GM23338 (cell line): ENCODE measurements at regions not wholly inside any gene's neighbourhood (a gene's known extent, or its start where the extent isn't known, plus 50 kb on each side); places are given as distances from the start of the nearest gene placed in this dataset.
"Not testable (repeated sequence)": the region's sequence is repeated elsewhere in the genome, so short reads cannot be mapped to it uniquely, and the experiment has no call there.

Source experiments
- ATAC-seq: fragments of 200-7000 bp; cut with Tn5 transposase; 3 replicates; pipeline ENCODE4 v1.9.1; 2020
- DNase-seq: peaks from one replicate; pipeline ENCODE4 v3.0.0-alpha.2; 2015; ENCODE audit warnings: low spot score
- H2AFZ ChIP-seq: fragments of 200-600 bp; sonication (generic); 2 replicates; pipeline ENCODE4 v1.8.0; 2016; ENCODE audit warnings: antibody characterized with exemption, mild to moderate bottlenecking, moderate library complexity
- H3F3A ChIP-seq: fragments of 200-600 bp; sonication (generic); replicated peaks from 2 replicates; pipeline ENCODE4 v1.8.0; 2017; ENCODE audit warnings: antibody characterized with exemption, mixed run types, low read depth
- H3K27ac ChIP-seq: fragments of 200-600 bp; sonication (generic); 2 replicates; pipeline ENCODE4 v1.6.1; 2016; ENCODE audit warnings: low read depth
- H3K27me3 ChIP-seq: fragments of 200-600 bp; sonication (generic); 2 replicates; pipeline ENCODE4 v1.8.0; 2016; ENCODE audit warnings: mild to moderate bottlenecking, mixed run types, moderate library complexity; ENCODE audit not compliant: insufficient read depth
- H3K36me3 ChIP-seq: fragments of 200-600 bp; sonication (generic); 2 replicates; pipeline ENCODE4 v1.8.0; 2016; ENCODE audit warnings: mild to moderate bottlenecking; ENCODE audit not compliant: insufficient read depth
- H3K4me1 ChIP-seq: fragments of 200-600 bp; sonication (generic); 2 replicates; pipeline ENCODE4 v1.8.0; 2016; ENCODE audit warnings: mild to moderate bottlenecking, moderate library complexity; ENCODE audit not compliant: insufficient read depth
- H3K4me2 ChIP-seq: fragments of 200-600 bp; sonication (generic); 2 replicates; pipeline ENCODE4 v1.7.1; 2017; ENCODE audit warnings: mixed run types
- H3K4me3 ChIP-seq: fragments of 200-600 bp; sonication (generic); 2 replicates; pipeline ENCODE4 v1.6.1; 2016; ENCODE audit warnings: mixed run types
- H3K79me2 ChIP-seq: fragments of 200-600 bp; sonication (generic); replicated peaks from 2 replicates; pipeline ENCODE4 v1.8.0; 2017; ENCODE audit warnings: mild to moderate bottlenecking; ENCODE audit not compliant: insufficient read depth
- H3K9me2 ChIP-seq: fragments of 200-600 bp; sonication (generic); 2 replicates; pipeline ENCODE4 v1.8.0; 2017; ENCODE audit not compliant: insufficient read depth
- H4K20me1 ChIP-seq: fragments of 200-600 bp; sonication (generic); replicated peaks from 2 replicates; pipeline ENCODE4 v1.8.0; 2017; ENCODE audit warnings: mild to moderate bottlenecking; ENCODE audit not compliant: insufficient read depth
- H3K27ac Mint-ChIP-seq: 2 replicates; pipeline ENCODE4 v1.8.0; 2020; ENCODE audit warnings: inconsistent platforms, mild to moderate bottlenecking, moderate library complexity, mixed read lengths
- H3K27me3 Mint-ChIP-seq: 3 replicates; pipeline ENCODE4 v1.8.0; 2022; ENCODE audit warnings: low read depth, mild to moderate bottlenecking, moderate library complexity, mixed read lengths, inconsistent platforms; ENCODE audit not compliant: insufficient read depth, poor library complexity
- H3K36me3 Mint-ChIP-seq: 3 replicates; pipeline ENCODE4 v1.8.0; 2021; ENCODE audit warnings: low read depth, mild to moderate bottlenecking, inconsistent platforms, moderate library complexity, mixed read lengths
- H3K4me1 Mint-ChIP-seq: 3 replicates; pipeline ENCODE4 v1.8.0; 2020; ENCODE audit warnings: mild to moderate bottlenecking, inconsistent platforms, mixed read lengths
- H3K4me3 Mint-ChIP-seq: 3 replicates; pipeline ENCODE4 v1.8.0; 2021; ENCODE audit warnings: moderate library complexity, mild to moderate bottlenecking, inconsistent platforms, mixed read lengths
- H3K9me3 Mint-ChIP-seq: 3 replicates; pipeline ENCODE4 v1.8.0; 2020; ENCODE audit warnings: moderate library complexity, mild to moderate bottlenecking, inconsistent platforms, mixed read lengths
- CREB1 ChIP-seq: fragments of 250-450 bp; sonication (Bioruptor Pico); IDR thresholded peaks from 2 replicates; pipeline ENCODE4 v1.5.0; 2020; ENCODE audit warnings: low read depth, mild to moderate bottlenecking, moderate library complexity
- JUNB ChIP-seq: IDR thresholded peaks from one replicate; pipeline ENCODE4 v1.6.1; 2016; ENCODE audit warnings: antibody characterized with exemption; ENCODE audit not compliant: unreplicated experiment
- NANOG ChIP-seq: IDR thresholded peaks from 2 replicates; pipeline ENCODE4 v1.6.1; 2016; ENCODE audit warnings: antibody characterized with exemption, borderline replicate concordance
- POLR2AphosphoS5 ChIP-seq: IDR thresholded peaks from 2 replicates; pipeline ENCODE4 v1.6.1; 2016; ENCODE audit warnings: antibody characterized with exemption, low read depth
- STAT1 ChIP-seq: IDR thresholded peaks from one replicate; pipeline ENCODE4 v1.6.1; 2016; ENCODE audit warnings: antibody characterized with exemption; ENCODE audit not compliant: unreplicated experiment
- ZNF114 ChIP-seq: fragments of 250-450 bp; sonication (Bioruptor Pico); IDR thresholded peaks from 2 replicates; pipeline ENCODE4 v1.5.0; 2020; ENCODE audit warnings: mild to moderate bottlenecking, moderate library complexity
- ZNF331 ChIP-seq: fragments of 250-450 bp; sonication (Bioruptor Pico); IDR thresholded peaks from 2 replicates; pipeline ENCODE4 v1.5.0; 2020; ENCODE audit warnings: low read depth, mild to moderate bottlenecking, moderate library complexity
- TF ChIP-seq, protein P1 (sequence below): IDR thresholded peaks from one replicate; pipeline ENCODE4 v1.6.1; 2018; ENCODE audit warnings: antibody characterized with exemption; ENCODE audit not compliant: unreplicated experiment
- TF ChIP-seq, protein P2 (sequence below): IDR thresholded peaks from 2 replicates; pipeline ENCODE4 v1.6.1; 2016; ENCODE audit warnings: antibody characterized with exemption
- TF ChIP-seq, protein P3 (sequence below): fragments of 250-450 bp; sonication (Bioruptor Pico); IDR thresholded peaks from 2 replicates; pipeline ENCODE4 v1.5.0; 2020; ENCODE audit warnings: mild to moderate bottlenecking, moderate library complexity

DNA sequence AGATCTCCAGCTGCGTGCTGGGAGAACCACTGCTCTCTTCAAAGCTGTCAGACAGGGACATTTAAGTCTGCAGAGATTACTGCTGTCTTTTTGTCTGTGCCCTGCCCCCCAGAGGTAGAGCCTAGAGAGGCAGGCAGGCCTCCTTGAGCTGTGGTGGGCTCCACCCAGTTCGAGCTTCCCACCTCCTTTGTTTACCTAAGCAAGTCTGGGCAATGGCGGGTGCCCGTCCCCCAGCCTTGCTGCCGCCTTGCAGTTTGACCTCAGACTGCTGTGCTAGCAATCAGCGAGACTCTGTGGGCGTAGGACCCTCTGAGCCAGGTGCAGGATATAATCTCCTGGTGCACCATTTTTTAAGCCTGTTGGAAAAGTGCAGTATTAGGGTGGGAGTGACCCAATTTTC lies 128.6 kb downstream of the ACTR3 start:
- not testable (repeated sequence) for H3K4me3 Mint-ChIP-seq, H3K27ac ChIP-seq, H3K36me3 ChIP-seq, H3K4me1 Mint-ChIP-seq, H3K4me3 ChIP-seq, H3K27ac Mint-ChIP-seq, H2AFZ ChIP-seq, H3K27me3 ChIP-seq, H3F3A ChIP-seq, H3K27me3 Mint-ChIP-seq, DNase-seq, ATAC-seq, H3K4me1 ChIP-seq, H4K20me1 ChIP-seq, H3K79me2 ChIP-seq, H3K9me2 ChIP-seq, H3K4me2 ChIP-seq
- peaks cover 12% of the 10 kb centered on the region; the same call in 2 of the 3 replicates for H3K36me3 Mint-ChIP-seq
- peaks cover 52% of the 10 kb centered on the region for H3K9me3 Mint-ChIP-seq

DNA sequence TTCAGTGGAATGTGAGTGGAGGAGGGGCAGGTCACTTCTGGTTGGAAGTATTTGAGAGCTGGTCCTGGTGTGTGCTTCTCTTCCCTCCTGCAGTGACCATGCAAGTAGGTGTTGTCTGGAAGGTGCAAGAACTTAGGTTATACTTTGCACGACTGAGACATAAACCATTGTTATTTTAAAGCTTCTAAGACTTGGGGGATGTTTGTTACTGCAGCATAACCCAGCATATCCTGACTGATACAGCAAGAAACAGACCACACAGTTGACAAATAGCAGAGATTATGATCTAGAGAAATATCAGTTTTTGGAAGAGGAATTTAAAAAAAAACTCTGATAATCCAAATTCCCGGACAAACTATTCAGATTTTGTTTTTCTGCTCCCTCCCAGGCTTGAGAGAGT lies 130.8 kb downstream of the ACTR3 start:
- no peak overlapping the region for H3K4me3 ChIP-seq
- H3F3A ChIP-seq: no peaks in the 10 kb centered on the region
- H2AFZ ChIP-seq: no peak overlapping the region
- no peak for ATAC-seq
- no peaks in the 10 kb centered on the region for H3K4me1 ChIP-seq
- no peak overlapping the region for H3K4me2 ChIP-seq
- no peaks in the 10 kb centered on the region for H3K9me2 ChIP-seq
- DNase-seq: no peak
- H3K79me2 ChIP-seq: no peaks in the 10 kb centered on the region
- no peak overlapping the region for H3K27ac ChIP-seq
- no peaks in the 10 kb centered on the region for H4K20me1 ChIP-seq
- no peaks in the 10 kb centered on the region for H3K4me1 Mint-ChIP-seq
- no peak overlapping the region for H3K27ac Mint-ChIP-seq
- TF ChIP-seq NANOG (no peak), JUNB (no peak), ZNF114 (CRISPR knock-in tag) (no peak), CREB1 (CRISPR knock-in tag) (no peak), POLR2AphosphoS5 (no peak), STAT1 (no peak), ZNF331 (CRISPR knock-in tag) (no peak)
- TF ChIP-seq, protein P1, sequence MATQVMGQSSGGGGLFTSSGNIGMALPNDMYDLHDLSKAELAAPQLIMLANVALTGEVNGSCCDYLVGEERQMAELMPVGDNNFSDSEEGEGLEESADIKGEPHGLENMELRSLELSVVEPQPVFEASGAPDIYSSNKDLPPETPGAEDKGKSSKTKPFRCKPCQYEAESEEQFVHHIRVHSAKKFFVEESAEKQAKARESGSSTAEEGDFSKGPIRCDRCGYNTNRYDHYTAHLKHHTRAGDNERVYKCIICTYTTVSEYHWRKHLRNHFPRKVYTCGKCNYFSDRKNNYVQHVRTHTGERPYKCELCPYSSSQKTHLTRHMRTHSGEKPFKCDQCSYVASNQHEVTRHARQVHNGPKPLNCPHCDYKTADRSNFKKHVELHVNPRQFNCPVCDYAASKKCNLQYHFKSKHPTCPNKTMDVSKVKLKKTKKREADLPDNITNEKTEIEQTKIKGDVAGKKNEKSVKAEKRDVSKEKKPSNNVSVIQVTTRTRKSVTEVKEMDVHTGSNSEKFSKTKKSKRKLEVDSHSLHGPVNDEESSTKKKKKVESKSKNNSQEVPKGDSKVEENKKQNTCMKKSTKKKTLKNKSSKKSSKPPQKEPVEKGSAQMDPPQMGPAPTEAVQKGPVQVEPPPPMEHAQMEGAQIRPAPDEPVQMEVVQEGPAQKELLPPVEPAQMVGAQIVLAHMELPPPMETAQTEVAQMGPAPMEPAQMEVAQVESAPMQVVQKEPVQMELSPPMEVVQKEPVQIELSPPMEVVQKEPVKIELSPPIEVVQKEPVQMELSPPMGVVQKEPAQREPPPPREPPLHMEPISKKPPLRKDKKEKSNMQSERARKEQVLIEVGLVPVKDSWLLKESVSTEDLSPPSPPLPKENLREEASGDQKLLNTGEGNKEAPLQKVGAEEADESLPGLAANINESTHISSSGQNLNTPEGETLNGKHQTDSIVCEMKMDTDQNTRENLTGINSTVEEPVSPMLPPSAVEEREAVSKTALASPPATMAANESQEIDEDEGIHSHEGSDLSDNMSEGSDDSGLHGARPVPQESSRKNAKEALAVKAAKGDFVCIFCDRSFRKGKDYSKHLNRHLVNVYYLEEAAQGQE: no peak
- TF ChIP-seq, protein P2, sequence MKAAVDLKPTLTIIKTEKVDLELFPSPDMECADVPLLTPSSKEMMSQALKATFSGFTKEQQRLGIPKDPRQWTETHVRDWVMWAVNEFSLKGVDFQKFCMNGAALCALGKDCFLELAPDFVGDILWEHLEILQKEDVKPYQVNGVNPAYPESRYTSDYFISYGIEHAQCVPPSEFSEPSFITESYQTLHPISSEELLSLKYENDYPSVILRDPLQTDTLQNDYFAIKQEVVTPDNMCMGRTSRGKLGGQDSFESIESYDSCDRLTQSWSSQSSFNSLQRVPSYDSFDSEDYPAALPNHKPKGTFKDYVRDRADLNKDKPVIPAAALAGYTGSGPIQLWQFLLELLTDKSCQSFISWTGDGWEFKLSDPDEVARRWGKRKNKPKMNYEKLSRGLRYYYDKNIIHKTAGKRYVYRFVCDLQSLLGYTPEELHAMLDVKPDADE: no peak
- TF ChIP-seq, protein P3, sequence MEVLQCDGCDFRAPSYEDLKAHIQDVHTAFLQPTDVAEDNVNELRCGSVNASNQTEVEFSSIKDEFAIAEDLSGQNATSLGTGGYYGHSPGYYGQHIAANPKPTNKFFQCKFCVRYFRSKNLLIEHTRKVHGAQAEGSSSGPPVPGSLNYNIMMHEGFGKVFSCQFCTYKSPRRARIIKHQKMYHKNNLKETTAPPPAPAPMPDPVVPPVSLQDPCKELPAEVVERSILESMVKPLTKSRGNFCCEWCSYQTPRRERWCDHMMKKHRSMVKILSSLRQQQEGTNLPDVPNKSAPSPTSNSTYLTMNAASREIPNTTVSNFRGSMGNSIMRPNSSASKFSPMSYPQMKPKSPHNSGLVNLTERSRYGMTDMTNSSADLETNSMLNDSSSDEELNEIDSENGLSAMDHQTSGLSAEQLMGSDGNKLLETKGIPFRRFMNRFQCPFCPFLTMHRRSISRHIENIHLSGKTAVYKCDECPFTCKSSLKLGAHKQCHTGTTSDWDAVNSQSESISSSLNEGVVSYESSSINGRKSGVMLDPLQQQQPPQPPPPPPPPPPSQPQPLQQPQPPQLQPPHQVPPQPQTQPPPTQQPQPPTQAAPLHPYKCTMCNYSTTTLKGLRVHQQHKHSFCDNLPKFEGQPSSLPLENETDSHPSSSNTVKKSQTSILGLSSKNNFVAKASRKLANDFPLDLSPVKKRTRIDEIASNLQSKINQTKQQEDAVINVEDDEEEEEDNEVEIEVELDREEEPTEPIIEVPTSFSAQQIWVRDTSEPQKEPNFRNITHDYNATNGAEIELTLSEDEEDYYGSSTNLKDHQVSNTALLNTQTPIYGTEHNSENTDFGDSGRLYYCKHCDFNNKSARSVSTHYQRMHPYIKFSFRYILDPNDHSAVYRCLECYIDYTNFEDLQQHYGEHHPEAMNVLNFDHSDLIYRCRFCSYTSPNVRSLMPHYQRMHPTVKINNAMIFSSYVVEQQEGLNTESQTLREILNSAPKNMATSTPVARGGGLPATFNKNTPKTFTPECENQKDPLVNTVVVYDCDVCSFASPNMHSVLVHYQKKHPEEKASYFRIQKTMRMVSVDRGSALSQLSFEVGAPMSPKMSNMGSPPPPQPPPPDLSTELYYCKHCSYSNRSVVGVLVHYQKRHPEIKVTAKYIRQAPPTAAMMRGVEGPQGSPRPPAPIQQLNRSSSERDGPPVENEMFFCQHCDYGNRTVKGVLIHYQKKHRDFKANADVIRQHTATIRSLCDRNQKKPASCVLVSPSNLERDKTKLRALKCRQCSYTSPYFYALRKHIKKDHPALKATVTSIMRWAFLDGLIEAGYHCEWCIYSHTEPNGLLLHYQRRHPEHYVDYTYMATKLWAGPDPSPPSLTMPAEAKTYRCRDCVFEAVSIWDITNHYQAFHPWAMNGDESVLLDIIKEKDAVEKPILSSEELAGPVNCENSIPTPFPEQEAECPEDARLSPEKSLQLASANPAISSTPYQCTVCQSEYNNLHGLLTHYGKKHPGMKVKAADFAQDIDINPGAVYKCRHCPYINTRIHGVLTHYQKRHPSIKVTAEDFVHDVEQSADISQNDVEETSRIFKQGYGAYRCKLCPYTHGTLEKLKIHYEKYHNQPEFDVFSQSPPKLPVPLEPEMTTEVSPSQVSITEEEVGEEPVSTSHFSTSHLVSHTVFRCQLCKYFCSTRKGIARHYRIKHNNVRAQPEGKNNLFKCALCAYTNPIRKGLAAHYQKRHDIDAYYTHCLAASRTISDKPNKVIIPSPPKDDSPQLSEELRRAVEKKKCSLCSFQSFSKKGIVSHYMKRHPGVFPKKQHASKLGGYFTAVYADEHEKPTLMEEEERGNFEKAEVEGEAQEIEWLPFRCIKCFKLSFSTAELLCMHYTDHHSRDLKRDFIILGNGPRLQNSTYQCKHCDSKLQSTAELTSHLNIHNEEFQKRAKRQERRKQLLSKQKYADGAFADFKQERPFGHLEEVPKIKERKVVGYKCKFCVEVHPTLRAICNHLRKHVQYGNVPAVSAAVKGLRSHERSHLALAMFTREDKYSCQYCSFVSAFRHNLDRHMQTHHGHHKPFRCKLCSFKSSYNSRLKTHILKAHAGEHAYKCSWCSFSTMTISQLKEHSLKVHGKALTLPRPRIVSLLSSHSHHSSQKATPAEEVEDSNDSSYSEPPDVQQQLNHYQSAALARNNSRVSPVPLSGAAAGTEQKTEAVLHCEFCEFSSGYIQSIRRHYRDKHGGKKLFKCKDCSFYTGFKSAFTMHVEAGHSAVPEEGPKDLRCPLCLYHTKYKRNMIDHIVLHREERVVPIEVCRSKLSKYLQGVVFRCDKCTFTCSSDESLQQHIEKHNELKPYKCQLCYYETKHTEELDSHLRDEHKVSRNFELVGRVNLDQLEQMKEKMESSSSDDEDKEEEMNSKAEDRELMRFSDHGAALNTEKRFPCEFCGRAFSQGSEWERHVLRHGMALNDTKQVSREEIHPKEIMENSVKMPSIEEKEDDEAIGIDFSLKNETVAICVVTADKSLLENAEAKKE (CRISPR knock-in tag): no peak
- peaks cover 12% of the 10 kb centered on the region; the same call in 2 of the 3 replicates for H3K36me3 Mint-ChIP-seq
- H3K4me3 Mint-ChIP-seq: no peak overlapping the region
- H3K27me3 ChIP-seq: no peaks in the 10 kb centered on the region
- H3K9me3 Mint-ChIP-seq: peaks cover 44% of the 10 kb centered on the region
- no peaks in the 10 kb centered on the region for H3K36me3 ChIP-seq
- no peaks in the 10 kb centered on the region for H3K27me3 Mint-ChIP-seq
